ENCODE measurements at regions not wholly inside any gene's neighbourhood (a gene's known extent, or its start where the extent isn't known, plus 50 kb on each side); places are given as distances from the start of the nearest gene placed in this dataset.

GRCh38 chr1:234697741-234698140 is 87.8 kb upstream of the IRF2BP2 start:
- Histone ChIP-seq H3K27ac (ENCODE audit: low read depth in 1 of 2, low read length in 2 of 2) (no peak overlapping the region), H3K27me3 (ENCODE audit: control insufficient read depth in 1 of 2, insufficient read depth in 2 of 2, low read length in 2 of 2) (no peaks in the 10 kb centered on the region), H3K4me1 (ENCODE audit: insufficient read depth, low read length) (no peaks in the 10 kb centered on the region), H3K4me3 (ENCODE audit: low read length) (no peak overlapping the region), H3K36me3 (ENCODE audit: insufficient read depth, low read length) (no peaks in the 10 kb centered on the region), H3K9me3 (ENCODE audit: control insufficient read depth in 1 of 2, insufficient read depth in 1 of 2, low read length in 2 of 2) (no peaks in the 10 kb centered on the region)
- intact Hi-C loops (cut with DNase I, micrococcal nuclease) = no loop called here
- no peak overlapping the region for H3K27ac Mint-ChIP-seq
- TF ChIP-seq, protein P1, sequence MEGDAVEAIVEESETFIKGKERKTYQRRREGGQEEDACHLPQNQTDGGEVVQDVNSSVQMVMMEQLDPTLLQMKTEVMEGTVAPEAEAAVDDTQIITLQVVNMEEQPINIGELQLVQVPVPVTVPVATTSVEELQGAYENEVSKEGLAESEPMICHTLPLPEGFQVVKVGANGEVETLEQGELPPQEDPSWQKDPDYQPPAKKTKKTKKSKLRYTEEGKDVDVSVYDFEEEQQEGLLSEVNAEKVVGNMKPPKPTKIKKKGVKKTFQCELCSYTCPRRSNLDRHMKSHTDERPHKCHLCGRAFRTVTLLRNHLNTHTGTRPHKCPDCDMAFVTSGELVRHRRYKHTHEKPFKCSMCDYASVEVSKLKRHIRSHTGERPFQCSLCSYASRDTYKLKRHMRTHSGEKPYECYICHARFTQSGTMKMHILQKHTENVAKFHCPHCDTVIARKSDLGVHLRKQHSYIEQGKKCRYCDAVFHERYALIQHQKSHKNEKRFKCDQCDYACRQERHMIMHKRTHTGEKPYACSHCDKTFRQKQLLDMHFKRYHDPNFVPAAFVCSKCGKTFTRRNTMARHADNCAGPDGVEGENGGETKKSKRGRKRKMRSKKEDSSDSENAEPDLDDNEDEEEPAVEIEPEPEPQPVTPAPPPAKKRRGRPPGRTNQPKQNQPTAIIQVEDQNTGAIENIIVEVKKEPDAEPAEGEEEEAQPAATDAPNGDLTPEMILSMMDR (IDR thresholded peaks at IDR 0.05) = no peak
- no peak overlapping the region for H3K4me3 Mint-ChIP-seq
- ATAC-seq (ENCODE audit: poor library complexity) (no peak), DNase-seq (no peak)
- ChIA-PET POLR2A (no interaction called here), CTCF (no interaction called here)
- H3K27me3 Mint-ChIP-seq = no peaks in the 10 kb centered on the region
- H3K4me1 Mint-ChIP-seq (ENCODE audit: low read depth) = no peaks in the 10 kb centered on the region
- H3K36me3 Mint-ChIP-seq (ENCODE audit: low read depth) = no peaks in the 10 kb centered on the region
- no peaks in the 10 kb centered on the region for H3K9me3 Mint-ChIP-seq

DNA sequence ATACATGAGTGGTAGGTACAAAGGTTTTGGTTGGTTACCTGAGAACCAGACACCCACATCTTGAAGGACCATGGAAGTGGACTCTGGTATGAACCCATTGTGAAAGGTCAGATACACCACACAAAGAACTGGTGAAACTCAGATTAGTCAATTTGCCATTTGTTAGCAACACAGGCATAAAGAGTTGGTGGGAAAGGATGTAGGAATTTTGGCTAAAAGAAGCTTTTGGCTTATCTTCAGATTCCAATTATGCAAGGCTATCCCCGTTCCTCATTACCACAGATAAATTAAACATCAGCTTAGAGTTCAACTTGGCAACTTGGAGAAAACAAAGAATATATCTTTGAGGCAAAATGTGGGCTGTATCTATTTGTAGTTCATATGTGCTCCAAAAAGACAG is 87.0 kb upstream of the IRF2BP2 start:
- H3K27me3 ChIP-seq (ENCODE audit: control insufficient read depth in 1 of 2, insufficient read depth in 2 of 2, low read length in 2 of 2) = no peaks in the 10 kb centered on the region
- Mint-ChIP-seq H3K27me3 (no peaks in the 10 kb centered on the region), H3K4me1 (ENCODE audit: low read depth) (no peaks in the 10 kb centered on the region), H3K9me3 (no peaks in the 10 kb centered on the region), H3K27ac (no peak overlapping the region), H3K4me3 (no peak overlapping the region), H3K36me3 (ENCODE audit: low read depth) (no peaks in the 10 kb centered on the region)
- ATAC-seq (ENCODE audit: poor library complexity) = no peak
- TF ChIP-seq, protein P1 (IDR thresholded peaks at IDR 0.05) = no peak
- no peaks in the 10 kb centered on the region for H3K4me1 ChIP-seq (ENCODE audit: insufficient read depth, low read length)
- POLR2A ChIA-PET = no interaction called here
- H3K27ac ChIP-seq (ENCODE audit: low read depth in 1 of 2, low read length in 2 of 2) = no peak overlapping the region
- no peaks in the 10 kb centered on the region for H3K36me3 ChIP-seq (ENCODE audit: insufficient read depth, low read length)
- intact Hi-C loops (cut with DNase I, micrococcal nuclease) = no loop called here
- H3K9me3 ChIP-seq (ENCODE audit: control insufficient read depth in 1 of 2, insufficient read depth in 1 of 2, low read length in 2 of 2) = no peaks in the 10 kb centered on the region
- no peak for DNase-seq
- H3K4me3 ChIP-seq (ENCODE audit: low read length) = no peak overlapping the region
- CTCF ChIA-PET = no interaction called here

GRCh38 chr1:234696148-234696576 is 86.2 kb upstream of the IRF2BP2 start:
- no peak for ATAC-seq (ENCODE audit: poor library complexity)
- Histone ChIP-seq H3K4me3 (ENCODE audit: low read length) (no peak overlapping the region), H3K27ac (ENCODE audit: low read depth in 1 of 2, low read length in 2 of 2) (no peak overlapping the region), H3K27me3 (ENCODE audit: control insufficient read depth in 1 of 2, insufficient read depth in 2 of 2, low read length in 2 of 2) (no peaks in the 10 kb centered on the region), H3K4me1 (ENCODE audit: insufficient read depth, low read length) (no peaks in the 10 kb centered on the region), H3K9me3 (ENCODE audit: control insufficient read depth in 1 of 2, insufficient read depth in 1 of 2, low read length in 2 of 2) (no peaks in the 10 kb centered on the region), H3K36me3 (ENCODE audit: insufficient read depth, low read length) (no peaks in the 10 kb centered on the region)
- H3K36me3 Mint-ChIP-seq (ENCODE audit: low read depth) = no peaks in the 10 kb centered on the region
- no peak overlapping the region for H3K4me3 Mint-ChIP-seq
- no peak overlapping the region for H3K27ac Mint-ChIP-seq
- peaks cover 5% of the 10 kb centered on the region for H3K4me1 Mint-ChIP-seq (ENCODE audit: low read depth)
- H3K9me3 Mint-ChIP-seq = no peaks in the 10 kb centered on the region
- DNase-seq = no peak
- CTCF ChIA-PET = no interaction called here
- TF ChIP-seq, protein P1 (IDR thresholded peaks at IDR 0.05) = no peak
- POLR2A ChIA-PET = no interaction called here
- intact Hi-C loops (cut with DNase I, micrococcal nuclease) = no loop called here
- no peaks in the 10 kb centered on the region for H3K27me3 Mint-ChIP-seq
